ENCODE measurements at regions not wholly inside any gene's neighbourhood (a gene's known extent, or its start where the extent isn't known, plus 50 kb on each side); places are given as distances from the start of the nearest gene placed in this dataset.

- TF ChIP-seq CREB1 (IDR thresholded peaks at IDR 0.05; ENCODE audit: low read depth) = no peak
- no peak for TF ChIP-seq USF1 (IDR thresholded peaks at IDR 0.05)
- TF ChIP-seq TCF12 (IDR thresholded peaks at IDR 0.05; ENCODE audit: low read depth) = no peak
- TF ChIP-seq MAX (IDR thresholded peaks at IDR 0.05) = no peak
- TF ChIP-seq TAF1 (IDR thresholded peaks at IDR 0.05; ENCODE audit: low read depth) = no peak
- TF ChIP-seq NFIC (IDR thresholded peaks at IDR 0.05) = no peak
- no peak for TF ChIP-seq REST (IDR thresholded peaks at IDR 0.05; ENCODE audit: low read depth)
- TF ChIP-seq CEBPB (IDR thresholded peaks at IDR 0.05) = no peak
- no peak for TF ChIP-seq ZBTB7A (IDR thresholded peaks at IDR 0.05; ENCODE audit: low read depth)
- no peak for TF ChIP-seq YY1 (IDR thresholded peaks at IDR 0.05; ENCODE audit: low read depth)
- no peak for TF ChIP-seq TEAD4 (IDR thresholded peaks at IDR 0.05)
These were observed 242.3 kb upstream of the PROX1 start for GRCh38 chr1:213745451-213745850.

GRCh38 chr1:213749558-213749957, 238.2 kb upstream of the PROX1 start:
- TF ChIP-seq EP300 (IDR thresholded peaks at IDR 0.05; ENCODE audit: borderline replicate concordance) (no peak), MAX (IDR thresholded peaks at IDR 0.05) (no peak), EGR1 (IDR thresholded peaks at IDR 0.05) (no peak), YY1 (IDR thresholded peaks at IDR 0.05; ENCODE audit: low read depth) (no peak), FOXM1 (IDR thresholded peaks at IDR 0.05; ENCODE audit: borderline replicate concordance, low read depth) (no peak), RAD21 (IDR thresholded peaks at IDR 0.05; ENCODE audit: low read depth) (no peak), TAF1 (IDR thresholded peaks at IDR 0.05; ENCODE audit: low read depth) (no peak), CREB1 (IDR thresholded peaks at IDR 0.05; ENCODE audit: low read depth) (no peak), REST (IDR thresholded peaks at IDR 0.05; ENCODE audit: low read depth) (no peak), TCF12 (IDR thresholded peaks at IDR 0.05; ENCODE audit: low read depth) (no peak), TEAD4 (IDR thresholded peaks at IDR 0.05) (no peak), ZBTB7A (IDR thresholded peaks at IDR 0.05; ENCODE audit: low read depth) (no peak), NFIC (IDR thresholded peaks at IDR 0.05) (no peak), CEBPB (IDR thresholded peaks at IDR 0.05) (no peak), USF1 (IDR thresholded peaks at IDR 0.05) (no peak)

GRCh38 chr1:213750231-213751063, 237.3 kb upstream of the PROX1 start:
- no peak for TF ChIP-seq FOXM1 (IDR thresholded peaks at IDR 0.05; ENCODE audit: borderline replicate concordance, low read depth)
- TF ChIP-seq REST (IDR thresholded peaks at IDR 0.05; ENCODE audit: low read depth) = no peak
- TF ChIP-seq EP300 (IDR thresholded peaks at IDR 0.05; ENCODE audit: borderline replicate concordance) = no peak
- no peak for TF ChIP-seq NFIC (IDR thresholded peaks at IDR 0.05)
- no peak for TF ChIP-seq TEAD4 (IDR thresholded peaks at IDR 0.05)
- TF ChIP-seq USF1 (IDR thresholded peaks at IDR 0.05) = no peak
- TF ChIP-seq TAF1 (IDR thresholded peaks at IDR 0.05; ENCODE audit: low read depth) = no peak
- TF ChIP-seq ZBTB7A (IDR thresholded peaks at IDR 0.05; ENCODE audit: low read depth) = no peak
- no peak for TF ChIP-seq RAD21 (IDR thresholded peaks at IDR 0.05; ENCODE audit: low read depth)
- TF ChIP-seq EGR1 (IDR thresholded peaks at IDR 0.05) = no peak
- no peak for TF ChIP-seq MAX (IDR thresholded peaks at IDR 0.05)
- TF ChIP-seq TCF12 (IDR thresholded peaks at IDR 0.05; ENCODE audit: low read depth) = no peak
- no peak for TF ChIP-seq CEBPB (IDR thresholded peaks at IDR 0.05)
- TF ChIP-seq CREB1 (IDR thresholded peaks at IDR 0.05; ENCODE audit: low read depth) = no peak
- TF ChIP-seq YY1 (IDR thresholded peaks at IDR 0.05; ENCODE audit: low read depth) = no peak

Data from Ishikawa (cell line).